SK-N-SH (cell line): ENCODE measurements at regions not wholly inside any gene's neighbourhood (a gene's known extent, or its start where the extent isn't known, plus 50 kb on each side); places are given as distances from the start of the nearest gene placed in this dataset.

Source experiments
- CTCF ChIA-PET: fragments of 300-600, 350-600 bp; formaldehyde crosslinking; extraction: SDS; loops from one replicate; lab custom pipeline; 2021; lab: Yijun Ruan, JAX
- POLR2A ChIA-PET: fragments of 350-600 bp; sonication (Branson Sonifier 250); formaldehyde crosslinking; extraction: SDS; loops from one replicate; lab custom pipeline; 2020; ENCODE audit warnings: antibody characterized with exemption, inconsistent platforms; lab: Yijun Ruan, JAX
- DNase-seq: peaks from one replicate; pipeline ENCODE4 v3.0.0; 2012
- H2AFZ ChIP-seq: fragments of 200-600 bp; sonication (generic); 2 replicates; pipeline ENCODE4 v1.8.1; 2016; ENCODE audit warnings: antibody characterized with exemption, mild to moderate bottlenecking, low read depth
- H3F3A ChIP-seq: fragments of 200-600 bp; sonication (generic); replicated peaks from 2 replicates; pipeline ENCODE3; 2016; ENCODE audit warnings: antibody characterized with exemption, mild to moderate bottlenecking; ENCODE audit not compliant: insufficient read depth
- H3K27ac ChIP-seq, 2 experiments: fragments of 200-500 bp in 1 of 2; fragments of 200-600 bp in 1 of 2; sonication (Bioruptor generic) in 1 of 2; sonication (generic), shearing (Covaris generic) in 1 of 2; 2 replicates each; pipeline versions ENCODE4 v1.5.1 to v1.6.1; 2014 to 2016; ENCODE audit warnings: low read depth in 2 of 2, inconsistent platforms in 1 of 2, low read length in 1 of 2, mild to moderate bottlenecking in 1 of 2, mixed read lengths in 1 of 2
- H3K27me3 ChIP-seq: fragments of 200-600 bp; sonication (generic), shearing (Covaris generic); 2 replicates; pipeline ENCODE4 v1.6.1; 2016; ENCODE audit warnings: mixed run types; ENCODE audit not compliant: insufficient read depth
- H3K36me3 ChIP-seq, 2 experiments: fragments of 200-500 bp in 1 of 2; fragments of 200-600 bp in 1 of 2; sonication (Bioruptor generic) in 1 of 2; sonication (generic) in 1 of 2; replicated peaks in 1 of 2; 2 replicates each; pipeline versions ENCODE3 to v1.5.1; 2014 to 2016; ENCODE audit warnings: low read length in 1 of 2, mild to moderate bottlenecking in 1 of 2; ENCODE audit not compliant: insufficient read depth in 2 of 2, control insufficient read depth in 1 of 2
- H3K4me1 ChIP-seq, 2 experiments: fragments of 200-500 bp in 1 of 2; fragments of 200-600 bp in 1 of 2; sonication (Bioruptor generic) in 1 of 2; sonication (generic), shearing (Covaris generic) in 1 of 2; 2 replicates each; pipeline versions ENCODE4 v1.5.1 to v1.6.1; 2014 to 2016; ENCODE audit warnings: low read depth in 1 of 2, low read length in 1 of 2, mixed run types in 1 of 2; ENCODE audit not compliant: insufficient read depth in 2 of 2, control insufficient read depth in 1 of 2
- H3K4me2 ChIP-seq: fragments of 200-600 bp; sonication (generic), shearing (Covaris generic); 2 replicates; pipeline ENCODE4 v1.6.1; 2017; ENCODE audit warnings: mixed run types
- H3K4me3 ChIP-seq, 2 experiments: fragments of 200-500 bp in 1 of 2; fragments of 200-600 bp in 1 of 2; sonication (Bioruptor generic) in 1 of 2; sonication (generic), shearing (Covaris generic) in 1 of 2; 2 replicates each; pipeline versions ENCODE4 v1.5.1 to v1.8.1; 2014 to 2016; ENCODE audit warnings: low read depth in 2 of 2, inconsistent platforms in 1 of 2, low read length in 1 of 2, mild to moderate bottlenecking in 1 of 2, mixed read lengths in 1 of 2, moderate library complexity in 1 of 2
- H3K79me2 ChIP-seq: fragments of 200-600 bp; sonication (generic); 2 replicates; pipeline ENCODE4 v1.8.1; 2017; ENCODE audit warnings: mild to moderate bottlenecking; ENCODE audit not compliant: insufficient read depth
- H3K9ac ChIP-seq: fragments of 200-600 bp; sonication (generic); 2 replicates; pipeline ENCODE4 v1.6.1; 2017; ENCODE audit warnings: mixed run types
- H3K9me2 ChIP-seq: fragments of 200-600 bp; sonication (generic); 2 replicates; pipeline ENCODE4 v1.6.1; 2017; ENCODE audit warnings: mixed run types
- H3K9me3 ChIP-seq: fragments of 200-600 bp; sonication (generic); 2 replicates; pipeline ENCODE4 v1.6.1; 2017; ENCODE audit warnings: mixed run types, mild to moderate bottlenecking, moderate library complexity
- H4K20me1 ChIP-seq: fragments of 200-600 bp; sonication (generic); 2 replicates; pipeline ENCODE4 v1.6.1; 2017; ENCODE audit warnings: mild to moderate bottlenecking, mixed run types; ENCODE audit not compliant: insufficient read depth
- EP300 ChIP-seq, 2 experiments: IDR thresholded peaks; 2 replicates each; pipeline versions ENCODE4 v1.4.0 to v1.6.1; 2012; ENCODE audit warnings: borderline replicate concordance in 1 of 2, low read depth in 1 of 2, low read length in 1 of 2
- FOSL2 ChIP-seq: IDR thresholded peaks from 2 replicates; pipeline ENCODE4 v1.4.0; 2012; ENCODE audit warnings: low read depth, mild to moderate bottlenecking, moderate library complexity, borderline replicate concordance
- FOXM1 ChIP-seq: IDR thresholded peaks from 2 replicates; pipeline ENCODE4 v1.4.0; 2012; ENCODE audit warnings: low read depth, mild to moderate bottlenecking
- GABPA ChIP-seq: IDR thresholded peaks from 2 replicates; pipeline ENCODE4 v1.4.0; 2012; ENCODE audit warnings: low read depth, mild to moderate bottlenecking
- IRF3 ChIP-seq: fragments of 150-350 bp; IDR thresholded peaks from 2 replicates; pipeline ENCODE4 v1.6.1; 2016; ENCODE audit warnings: mild to moderate bottlenecking, low read depth, low read length
- MEF2A ChIP-seq: IDR thresholded peaks from 2 replicates; pipeline ENCODE4 v1.4.0; 2012; ENCODE audit warnings: low read depth, borderline replicate concordance
- NFIC ChIP-seq: IDR thresholded peaks from 2 replicates; pipeline ENCODE4 v1.4.0; 2012; ENCODE audit warnings: borderline replicate concordance
- NRF1 ChIP-seq: IDR thresholded peaks from 2 replicates; pipeline ENCODE4 v1.6.1; 2012; ENCODE audit warnings: low read depth, mild to moderate bottlenecking, low read length
- PBX3 ChIP-seq: IDR thresholded peaks from 2 replicates; pipeline ENCODE4; 2012
- RAD21 ChIP-seq: IDR thresholded peaks from 2 replicates; pipeline ENCODE4 v1.6.1; 2012; ENCODE audit warnings: mild to moderate bottlenecking, low read length
- RFX5 ChIP-seq: IDR thresholded peaks from 2 replicates; pipeline ENCODE4 v1.6.1; 2012; ENCODE audit warnings: mild to moderate bottlenecking, improper control_type of control experiment, low read length
- TCF12 ChIP-seq: IDR thresholded peaks from 2 replicates; pipeline ENCODE4 v1.4.0; 2012
- TEAD4 ChIP-seq: IDR thresholded peaks from 2 replicates; pipeline ENCODE4 v1.4.0; 2012; ENCODE audit warnings: mild to moderate bottlenecking, borderline replicate concordance; ENCODE audit not compliant: insufficient read depth
- USF2 ChIP-seq: fragments of 150-350 bp; IDR thresholded peaks from 2 replicates; pipeline ENCODE4 v1.6.1; 2017; ENCODE audit warnings: antibody characterized with exemption, low read length, low read depth, borderline replicate concordance
- WGBS: methylation state at CpG from one replicate; pipeline ENCODE4 v1.1.6; 2017; ENCODE audit warnings: low lambda C conversion rate; 5-methylcytosine and 5-hydroxymethylcytosine counted together

GRCh38 chr13:85586856-85587255 is 212.4 kb downstream of the SLITRK6 start:
- CTCF ChIA-PET, result no interaction called here
- TF ChIP-seq NRF1 (no peak), RAD21 (no peak), MEF2A (no peak)
- TF ChIP-seq, all 33 proteins: peak for 0
- no peaks in the 10 kb centered on the region for H4K20me1 ChIP-seq
- H3K27ac ChIP-seq, result peak overlapping the region in 1 of 2 experiments; percentile 44; a peak in 1 of 4 replicates
- no peaks in the 10 kb centered on the region for H3K9me2 ChIP-seq
- DNase-seq, result no peak
- no peaks in the 10 kb centered on the region for H3K36me3 ChIP-seq
- 0 out of 2 replicates have a peak, but pooled peaks cover 2% of the 10 kb centered on the region for H3K9me3 ChIP-seq
- no peak overlapping the region for H3K4me3 ChIP-seq
- H3K9ac ChIP-seq, result no peak overlapping the region
- H3K79me2 ChIP-seq, result no peaks in the 10 kb centered on the region
- POLR2A ChIA-PET, result no interaction called here
- no peaks in the 10 kb centered on the region for H3K27me3 ChIP-seq
- peaks cover 18% of the 10 kb centered on the region for H3F3A ChIP-seq
- no peaks in the 10 kb centered on the region; a peak in 1 of 4 replicates for H3K4me1 ChIP-seq
- H2AFZ ChIP-seq, result peak overlapping the region; percentile 35; the same call in 1 of the 2 replicates
- H3K4me2 ChIP-seq, result no peak overlapping the region

- no peaks in the 10 kb centered on the region for H3K9me2 ChIP-seq
- H3K4me1 ChIP-seq, result no peaks in the 10 kb centered on the region; a peak in 1 of 4 replicates
- H3K4me2 ChIP-seq, result no peak overlapping the region
- POLR2A ChIA-PET, result no interaction called here
- no peaks in the 10 kb centered on the region for H3K79me2 ChIP-seq
- TF ChIP-seq EP300 (IDR thresholded peaks at IDR 0.05; ENCODE audit: borderline replicate concordance in 1 of 2, low read depth in 1 of 2, low read length in 1 of 2) (peak in 1 of 2 experiments; percentile 63; a peak in 2 of 4 replicates), USF2 (no peak), FOXM1 (0 out of 2 replicates have a peak, but pooled peaks have one; percentile 22), PBX3 (peak; percentile 49; the same call in 1 of the 2 replicates), NFIC (peak; percentile 53; the same call in 1 of the 2 replicates), IRF3 (no peak), GABPA (0 out of 2 replicates have a peak, but pooled peaks have one; percentile 18), RFX5 (no peak), FOSL2 (peak; percentile 32; the same call in 1 of the 2 replicates), NRF1 (no peak), TEAD4 (peak; percentile 73; the same call in 1 of the 2 replicates), MEF2A (0 out of 2 replicates have a peak, but pooled peaks have one; percentile 20), TCF12 (peak; percentile 76)
- 0 out of 2 replicates have a peak overlapping the region, but pooled peaks have one; percentile 35 for H2AFZ ChIP-seq
- no peak for DNase-seq
- H3K27me3 ChIP-seq, result no peaks in the 10 kb centered on the region
- H3K36me3 ChIP-seq, result no peaks in the 10 kb centered on the region
- H3K27ac ChIP-seq, result peak overlapping the region in 1 of 2 experiments; percentile 44; a peak in 1 of 4 replicates
- peaks cover 18% of the 10 kb centered on the region for H3F3A ChIP-seq
- H4K20me1 ChIP-seq, result no peaks in the 10 kb centered on the region
- no peak overlapping the region for H3K9ac ChIP-seq
- 0 out of 2 replicates have a peak, but pooled peaks cover 2% of the 10 kb centered on the region for H3K9me3 ChIP-seq
- CTCF ChIA-PET, result no interaction called here
- H3K4me3 ChIP-seq, result no peak overlapping the region
- 0% methylated on average over 1 of the region's 1 CpG for WGBS
These were observed 212.8 kb downstream of the SLITRK6 start for GRCh38 chr13:85586422-85586831.
